ENCODE measurements at regions not wholly inside any gene's neighbourhood (a gene's known extent, or its start where the extent isn't known, plus 50 kb on each side); places are given as distances from the start of the nearest gene placed in this dataset.

DNA sequence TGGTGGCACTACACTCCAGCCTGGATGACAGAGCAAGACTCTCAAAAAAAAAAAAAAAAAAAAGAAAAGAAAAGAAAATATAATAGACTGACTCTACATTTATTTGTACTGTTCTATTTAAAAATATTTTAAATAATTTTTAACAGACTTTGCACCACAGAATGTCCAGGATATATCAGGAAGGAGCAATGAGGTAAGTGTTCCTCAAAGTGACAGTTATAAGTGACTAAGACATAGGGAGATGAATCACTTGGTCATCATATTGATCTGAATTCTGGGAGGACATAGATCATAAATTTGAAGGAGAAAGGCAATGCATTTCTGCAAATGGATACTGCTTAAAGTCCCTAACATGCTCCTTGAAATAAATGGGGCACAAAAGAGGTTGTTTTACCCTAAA is 221.5 kb downstream of the KCNC2 start:
- TF ChIP-seq POLR2AphosphoS5 (IDR thresholded peaks at IDR 0.05) (no peak), POLR2A (IDR thresholded peaks at IDR 0.05) (no peak)
- TF ChIP-seq, protein P1, sequence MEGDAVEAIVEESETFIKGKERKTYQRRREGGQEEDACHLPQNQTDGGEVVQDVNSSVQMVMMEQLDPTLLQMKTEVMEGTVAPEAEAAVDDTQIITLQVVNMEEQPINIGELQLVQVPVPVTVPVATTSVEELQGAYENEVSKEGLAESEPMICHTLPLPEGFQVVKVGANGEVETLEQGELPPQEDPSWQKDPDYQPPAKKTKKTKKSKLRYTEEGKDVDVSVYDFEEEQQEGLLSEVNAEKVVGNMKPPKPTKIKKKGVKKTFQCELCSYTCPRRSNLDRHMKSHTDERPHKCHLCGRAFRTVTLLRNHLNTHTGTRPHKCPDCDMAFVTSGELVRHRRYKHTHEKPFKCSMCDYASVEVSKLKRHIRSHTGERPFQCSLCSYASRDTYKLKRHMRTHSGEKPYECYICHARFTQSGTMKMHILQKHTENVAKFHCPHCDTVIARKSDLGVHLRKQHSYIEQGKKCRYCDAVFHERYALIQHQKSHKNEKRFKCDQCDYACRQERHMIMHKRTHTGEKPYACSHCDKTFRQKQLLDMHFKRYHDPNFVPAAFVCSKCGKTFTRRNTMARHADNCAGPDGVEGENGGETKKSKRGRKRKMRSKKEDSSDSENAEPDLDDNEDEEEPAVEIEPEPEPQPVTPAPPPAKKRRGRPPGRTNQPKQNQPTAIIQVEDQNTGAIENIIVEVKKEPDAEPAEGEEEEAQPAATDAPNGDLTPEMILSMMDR (IDR thresholded peaks at IDR 0.05), result no peak
- Histone ChIP-seq H3K36me3 (no peaks in the 10 kb centered on the region), H3K4me3 (no peak overlapping the region), H3K27ac (no peak overlapping the region), H3K27me3 (replicated peaks; ENCODE audit: insufficient read depth) (no peaks in the 10 kb centered on the region), H3K4me1 (replicated peaks) (no peaks in the 10 kb centered on the region), H3K9me3 (no peaks in the 10 kb centered on the region)
- DNase-seq (ENCODE audit: low spot score), result no peak
- intact Hi-C loops (cut with DNase I), result no loop called here

Small RNA genes in the stretch of these regions (small RNA-seq; reads per million reads assigned to genes)
- 0 reads per million in 2 donors for gene AC123904.2
